ENCODE measurements at regions not wholly inside any gene's neighbourhood (a gene's known extent, or its start where the extent isn't known, plus 50 kb on each side); places are given as distances from the start of the nearest gene placed in this dataset.

- Histone ChIP-seq H3K4me2 (ENCODE audit: low read length) (no peak overlapping the region), H3K9ac (ENCODE audit: low read length) (no peak overlapping the region), H4K20me1 (ENCODE audit: insufficient read depth, low read length) (no peaks in the 10 kb centered on the region), H3K27me3 (ENCODE audit: low read depth, low read length) (no peaks in the 10 kb centered on the region), H3K36me3 (replicated peaks; ENCODE audit: low read depth, low read length) (no peaks in the 10 kb centered on the region), H3K27ac (ENCODE audit: low read length) (no peak overlapping the region), H2AFZ (ENCODE audit: low read depth, low read length) (no peak overlapping the region), H3K79me2 (ENCODE audit: low read length) (no peaks in the 10 kb centered on the region), H3K4me3 (ENCODE audit: low read length) (no peak overlapping the region), H3K4me1 (ENCODE audit: low read length) (no peaks in the 10 kb centered on the region), H3K9me3 (ENCODE audit: insufficient read depth, low read length) (no peaks in the 10 kb centered on the region)
- TF ChIP-seq CTCF (IDR thresholded peaks at IDR 0.05; ENCODE audit: low read depth, low read length) (no peak), EZH2phosphoT487 (IDR thresholded peaks at IDR 0.05; ENCODE audit: low read depth) (no peak)
Measured at GRCh38 chr6:105806486-105806920, 279.6 kb upstream of the PRDM1 start.

GRCh38 chr6:105805501-105806023, 280.6 kb upstream of the PRDM1 start:
- no peak overlapping the region for H2AFZ ChIP-seq (ENCODE audit: low read depth, low read length)

GRCh38 chr6:105804424-105804823, 281.7 kb upstream of the PRDM1 start:
- no peak for TF ChIP-seq EZH2phosphoT487 (IDR thresholded peaks at IDR 0.05; ENCODE audit: low read depth)
- TF ChIP-seq CTCF (IDR thresholded peaks at IDR 0.05; ENCODE audit: low read depth, low read length): no peak
- no peak overlapping the region for H3K4me2 ChIP-seq (ENCODE audit: low read length)
- no peaks in the 10 kb centered on the region for H3K27me3 ChIP-seq (ENCODE audit: low read depth, low read length)
- no peaks in the 10 kb centered on the region for H3K9me3 ChIP-seq (ENCODE audit: insufficient read depth, low read length)
- H3K27ac ChIP-seq (ENCODE audit: low read length): no peak overlapping the region
- H2AFZ ChIP-seq (ENCODE audit: low read depth, low read length): no peak overlapping the region
- H3K4me3 ChIP-seq (ENCODE audit: low read length): no peak overlapping the region
- no peaks in the 10 kb centered on the region for H3K79me2 ChIP-seq (ENCODE audit: low read length)
- no peaks in the 10 kb centered on the region for H4K20me1 ChIP-seq (ENCODE audit: insufficient read depth, low read length)
- H3K9ac ChIP-seq (ENCODE audit: low read length): no peak overlapping the region
- H3K36me3 ChIP-seq (replicated peaks; ENCODE audit: low read depth, low read length): no peaks in the 10 kb centered on the region
- H3K4me1 ChIP-seq (ENCODE audit: low read length): no peaks in the 10 kb centered on the region

More at GRCh38 chr6:105805501-105806023, 280.6 kb upstream of the PRDM1 start:
- no peak overlapping the region for H3K4me2 ChIP-seq (ENCODE audit: low read length)
- no peaks in the 10 kb centered on the region for H3K36me3 ChIP-seq (replicated peaks; ENCODE audit: low read depth, low read length)
- TF ChIP-seq CTCF (IDR thresholded peaks at IDR 0.05; ENCODE audit: low read depth, low read length) (no peak), EZH2phosphoT487 (IDR thresholded peaks at IDR 0.05; ENCODE audit: low read depth) (no peak)
- H3K79me2 ChIP-seq (ENCODE audit: low read length): no peaks in the 10 kb centered on the region
- H3K9ac ChIP-seq (ENCODE audit: low read length): no peak overlapping the region
- no peaks in the 10 kb centered on the region for H3K27me3 ChIP-seq (ENCODE audit: low read depth, low read length)
- no peaks in the 10 kb centered on the region for H4K20me1 ChIP-seq (ENCODE audit: insufficient read depth, low read length)
- H3K27ac ChIP-seq (ENCODE audit: low read length): no peak overlapping the region
- H3K4me3 ChIP-seq (ENCODE audit: low read length): no peak overlapping the region
- H3K4me1 ChIP-seq (ENCODE audit: low read length): no peaks in the 10 kb centered on the region
- no peaks in the 10 kb centered on the region for H3K9me3 ChIP-seq (ENCODE audit: insufficient read depth, low read length)

GRCh38 chr6:105804000-105804399, 282.1 kb upstream of the PRDM1 start:
- Histone ChIP-seq H4K20me1 (ENCODE audit: insufficient read depth, low read length) (no peaks in the 10 kb centered on the region), H3K79me2 (ENCODE audit: low read length) (no peaks in the 10 kb centered on the region), H3K36me3 (replicated peaks; ENCODE audit: low read depth, low read length) (no peaks in the 10 kb centered on the region), H3K9me3 (ENCODE audit: insufficient read depth, low read length) (no peaks in the 10 kb centered on the region), H3K4me2 (ENCODE audit: low read length) (no peak overlapping the region), H3K4me1 (ENCODE audit: low read length) (no peaks in the 10 kb centered on the region), H3K9ac (ENCODE audit: low read length) (no peak overlapping the region), H3K4me3 (ENCODE audit: low read length) (no peak overlapping the region), H2AFZ (ENCODE audit: low read depth, low read length) (no peak overlapping the region), H3K27me3 (ENCODE audit: low read depth, low read length) (no peaks in the 10 kb centered on the region), H3K27ac (ENCODE audit: low read length) (no peak overlapping the region)
- TF ChIP-seq EZH2phosphoT487 (IDR thresholded peaks at IDR 0.05; ENCODE audit: low read depth) (no peak), CTCF (IDR thresholded peaks at IDR 0.05; ENCODE audit: low read depth, low read length) (no peak)
